VCaP (cell line): ENCODE measurements at regions not wholly inside any gene's neighbourhood (a gene's known extent, or its start where the extent isn't known, plus 50 kb on each side); places are given as distances from the start of the nearest gene placed in this dataset.

Experiments
- H3K27ac ChIP-seq: fragments of 450-650 bp; 2 replicates; pipeline ENCODE4 v1.5.1; 2017
- CTCF ChIP-seq: fragments of 450-650 bp; conservative IDR thresholded peaks from 2 replicates; pipeline ENCODE4 v1.5.1; 2017; ENCODE audit warnings: mild to moderate bottlenecking, moderate library complexity

- no peak overlapping the region for H3K27ac ChIP-seq
- no peak for TF ChIP-seq CTCF
These were observed 845.2 kb upstream of the CDH10 start for GRCh38 chr5:25489834-25490538.

DNA sequence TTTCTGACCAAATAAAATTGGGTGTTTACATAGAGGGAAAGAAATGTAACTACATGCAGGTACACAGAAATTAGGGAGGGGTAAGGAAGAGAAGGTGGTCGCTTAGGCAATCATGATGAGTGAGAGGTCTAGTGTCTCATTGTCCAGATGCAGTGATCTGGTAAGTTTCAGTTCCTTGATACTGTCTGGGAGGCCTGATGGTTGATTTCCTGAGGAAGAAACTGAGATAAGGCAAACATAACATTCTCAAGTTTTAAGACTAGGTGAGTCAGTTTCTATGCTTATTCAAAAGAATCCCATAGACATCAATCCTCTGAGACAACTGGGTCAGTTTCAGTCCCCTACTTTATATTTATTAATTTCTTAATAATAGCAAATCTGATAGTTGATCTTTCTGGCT lies 843.3 kb upstream of the CDH10 start:
- H3K27ac ChIP-seq, result no peak overlapping the region
- no peak for TF ChIP-seq CTCF

DNA sequence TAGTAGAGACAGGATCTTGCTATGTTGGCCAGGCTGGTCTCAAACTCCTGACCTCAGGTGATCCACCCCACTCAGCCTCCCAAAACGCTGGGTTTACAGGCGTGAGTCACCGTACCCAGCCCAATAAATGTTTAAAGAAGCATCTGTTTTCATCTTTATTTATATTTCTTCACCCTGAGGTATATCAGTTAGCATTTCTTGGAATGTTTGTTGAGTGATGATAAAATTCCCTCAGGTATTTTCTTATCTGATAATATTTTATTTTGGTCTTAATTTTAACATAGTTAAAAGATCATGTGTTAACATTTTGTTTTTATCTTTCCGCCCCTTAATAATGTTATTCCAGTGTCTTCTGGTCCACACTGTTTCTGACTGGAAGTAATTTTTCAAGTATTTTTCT lies 839.6 kb upstream of the CDH10 start:
- H3K27ac ChIP-seq, result no peak overlapping the region
- TF ChIP-seq CTCF, result no peak

DNA sequence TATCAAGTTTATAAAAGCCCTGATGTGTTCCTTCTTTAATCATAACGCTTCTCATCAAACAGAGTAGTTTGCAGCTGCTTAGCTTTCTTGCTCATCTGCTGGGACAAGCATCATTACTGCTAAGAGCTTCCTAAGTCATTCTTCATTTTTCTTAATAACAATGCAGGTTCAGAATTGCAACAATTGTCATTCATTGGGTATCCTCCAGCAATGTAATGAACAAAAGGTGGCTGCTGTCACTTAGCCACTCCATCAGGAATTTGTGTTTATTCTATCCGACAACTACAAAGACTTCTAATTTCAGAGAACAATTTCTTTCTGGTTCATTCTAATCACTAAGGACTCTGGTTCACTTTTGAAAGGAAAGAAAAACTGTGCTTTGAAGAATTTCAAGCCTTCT lies 836.7 kb upstream of the CDH10 start:
- no peak overlapping the region for H3K27ac ChIP-seq
- no peak for TF ChIP-seq CTCF

- no peak for TF ChIP-seq CTCF
- no peak overlapping the region for H3K27ac ChIP-seq
These were observed 814.3 kb upstream of the CDH10 start for GRCh38 chr5:25459082-25459481.

- no peak overlapping the region for H3K27ac ChIP-seq
- no peak for TF ChIP-seq CTCF
These were observed 813.9 kb upstream of the CDH10 start for GRCh38 chr5:25458628-25459027.

- TF ChIP-seq CTCF, result no peak
- H3K27ac ChIP-seq, result no peak overlapping the region
These were observed 808.7 kb upstream of the CDH10 start for GRCh38 chr5:25453500-25453899.
